Uterus (tissue), 2 donors: ENCODE measurements at regions not wholly inside any gene's neighbourhood (a gene's known extent, or its start where the extent isn't known, plus 50 kb on each side); places are given as distances from the start of the nearest gene placed in this dataset.

ENCODE experiments used
- CTCF ChIP-seq, 4 experiments: fragments of 200-600 bp in 2 of 4; fragments of 450-650 bp in 2 of 4; sonication (generic) in 2 of 4; IDR thresholded peaks; one replicate each; pipeline ENCODE4 v1.5.1; 2016 to 2019; ENCODE audit warnings: antibody characterized with exemption in 4 of 4, mild to moderate bottlenecking in 2 of 4, moderate library complexity in 1 of 4
- POLR2A ChIP-seq, 2 donors: fragments of 450-650 bp; IDR thresholded peaks; one replicate each; pipeline ENCODE4 v1.6.1; 2016; ENCODE audit warnings: antibody characterized with exemption in 2 of 2, mild to moderate bottlenecking in 1 of 2, moderate library complexity in 1 of 2

DNA sequence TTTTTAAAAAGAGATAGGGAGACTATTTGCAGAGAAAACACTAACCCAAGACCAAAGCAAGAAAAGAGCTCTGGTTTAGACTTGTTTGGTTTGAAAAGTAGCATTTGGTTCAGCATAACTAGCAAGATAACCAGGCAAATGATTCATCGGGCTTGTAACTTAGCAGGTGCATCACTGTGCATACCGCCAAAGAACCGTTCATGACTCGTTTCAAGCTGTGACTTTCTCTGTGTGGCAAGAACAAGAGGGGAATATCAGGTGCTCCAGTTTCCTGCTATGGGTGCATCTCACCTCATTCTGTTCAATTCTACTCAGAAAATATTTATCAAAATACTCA is 244.9 kb downstream of the ETAA1 start:
- TF ChIP-seq CTCF (IDR thresholded peaks at IDR 0.05) (no peak), POLR2A (IDR thresholded peaks at IDR 0.05) (no peak)
